Duodenal mucosa (tissue), 2 donors: ENCODE measurements at regions not wholly inside any gene's neighbourhood (a gene's known extent, or its start where the extent isn't known, plus 50 kb on each side); places are given as distances from the start of the nearest gene placed in this dataset.

Experiments
- H3K27ac ChIP-seq: one replicate; pipeline ENCODE4 v1.7.0; 2013; ENCODE audit warnings: low read depth, low read length
- H3K27me3 ChIP-seq, 2 donors: one replicate each; pipeline ENCODE4 v1.7.0; 2013; ENCODE audit warnings: low read length in 2 of 2, control low read depth in 1 of 2; ENCODE audit not compliant: insufficient read depth in 2 of 2, control insufficient read depth in 1 of 2
- H3K36me3 ChIP-seq, 2 donors: one replicate each; pipeline ENCODE4 v1.7.0; 2013; ENCODE audit warnings: low read length in 2 of 2, control low read depth in 1 of 2; ENCODE audit not compliant: insufficient read depth in 2 of 2, control insufficient read depth in 1 of 2
- H3K4me1 ChIP-seq, 2 donors: one replicate each; pipeline ENCODE4 v1.7.0; 2013; ENCODE audit warnings: low read length in 2 of 2, control low read depth in 1 of 2; ENCODE audit not compliant: insufficient read depth in 2 of 2, control insufficient read depth in 1 of 2
- H3K4me3 ChIP-seq, 2 donors: one replicate each; pipeline ENCODE4 v1.7.0; 2013; ENCODE audit warnings: low read length in 2 of 2, low read depth in 1 of 2
- H3K9ac ChIP-seq, 2 donors: one replicate each; pipeline ENCODE4 v1.7.0; 2013; ENCODE audit warnings: low read length in 2 of 2, low read depth in 1 of 2
- H3K9me3 ChIP-seq, 2 donors: one replicate each; pipeline ENCODE4 v1.7.0; 2013; ENCODE audit warnings: low read length in 2 of 2, control low read depth in 1 of 2; ENCODE audit not compliant: control insufficient read depth in 1 of 2

- Histone ChIP-seq H3K9ac (no peak overlapping the region), H3K36me3 (no peaks in the 10 kb centered on the region), H3K9me3 (no peaks in the 10 kb centered on the region), H3K4me3 (no peak overlapping the region), H3K27me3 (no peaks in the 10 kb centered on the region), H3K4me1 (no peaks in the 10 kb centered on the region), H3K27ac (no peak overlapping the region)
Observed at GRCh38 chr5:103827976-103828375, 265.4 kb upstream of the NUDT12 start.

DNA sequence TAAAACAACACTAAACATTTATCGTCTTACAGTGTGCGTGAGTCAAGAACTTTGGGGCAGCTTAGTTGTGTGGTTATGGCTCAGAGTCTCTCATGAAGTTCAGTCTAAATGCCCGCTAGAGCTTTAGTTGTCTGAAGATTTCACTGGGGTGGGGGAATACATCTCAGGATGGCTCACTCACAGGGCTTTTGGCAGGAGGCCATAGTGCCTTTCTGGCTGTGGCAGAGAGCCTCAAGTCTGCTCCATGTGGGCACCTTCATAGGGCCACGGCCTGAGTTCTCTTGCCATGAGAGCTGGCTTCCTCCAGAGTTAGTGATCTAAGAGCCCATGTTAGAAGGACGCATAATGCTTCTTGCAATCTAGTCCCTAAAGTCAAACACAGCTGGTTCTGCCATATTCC lies 258.8 kb upstream of the NUDT12 start:
- no peak overlapping the region for H3K9ac ChIP-seq
- H3K36me3 ChIP-seq, result no peaks in the 10 kb centered on the region
- H3K4me3 ChIP-seq, result no peak overlapping the region
- H3K9me3 ChIP-seq, result peaks cover 0 to 2% of the 10 kb centered on the region in 2 donors
- H3K27ac ChIP-seq, result no peak overlapping the region
- H3K4me1 ChIP-seq, result no peaks in the 10 kb centered on the region
- H3K27me3 ChIP-seq, result no peaks in the 10 kb centered on the region

DNA sequence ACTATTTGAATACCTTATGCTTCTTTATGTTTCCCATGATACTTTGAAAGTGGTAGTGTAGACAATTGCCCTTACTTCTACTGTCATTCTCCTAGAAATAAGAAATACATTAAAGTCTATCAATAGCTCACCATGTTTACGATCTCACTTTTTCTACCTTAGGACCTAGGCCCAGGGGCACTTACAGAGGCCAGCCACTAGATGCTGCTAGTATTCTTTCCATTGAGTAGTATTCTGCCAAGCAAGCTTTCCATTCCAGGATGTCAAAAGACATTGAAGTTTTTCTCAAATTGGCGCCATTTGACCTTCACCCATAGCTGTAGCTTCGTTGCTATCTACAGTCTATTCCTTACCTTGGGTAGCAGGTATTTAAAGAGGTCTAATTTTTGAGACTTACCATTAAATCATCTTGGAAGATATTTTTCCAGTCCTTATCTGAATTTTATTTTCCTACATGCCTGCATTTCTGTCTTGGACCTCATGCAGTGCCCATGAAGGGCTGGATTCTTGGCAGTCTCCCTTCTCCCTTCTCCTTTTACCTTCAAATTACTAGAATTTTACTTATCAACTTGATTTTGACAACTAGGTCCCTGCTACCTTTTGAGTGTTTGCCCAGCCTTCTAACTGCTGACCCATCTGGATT lies 246.0 kb upstream of the NUDT12 start:
- no peaks in the 10 kb centered on the region for H3K27me3 ChIP-seq
- no peaks in the 10 kb centered on the region for H3K9me3 ChIP-seq
- H3K4me1 ChIP-seq, result no peaks in the 10 kb centered on the region
- no peaks in the 10 kb centered on the region for H3K36me3 ChIP-seq
- no peak overlapping the region for H3K9ac ChIP-seq
- no peak overlapping the region for H3K27ac ChIP-seq
- no peak overlapping the region for H3K4me3 ChIP-seq

DNA sequence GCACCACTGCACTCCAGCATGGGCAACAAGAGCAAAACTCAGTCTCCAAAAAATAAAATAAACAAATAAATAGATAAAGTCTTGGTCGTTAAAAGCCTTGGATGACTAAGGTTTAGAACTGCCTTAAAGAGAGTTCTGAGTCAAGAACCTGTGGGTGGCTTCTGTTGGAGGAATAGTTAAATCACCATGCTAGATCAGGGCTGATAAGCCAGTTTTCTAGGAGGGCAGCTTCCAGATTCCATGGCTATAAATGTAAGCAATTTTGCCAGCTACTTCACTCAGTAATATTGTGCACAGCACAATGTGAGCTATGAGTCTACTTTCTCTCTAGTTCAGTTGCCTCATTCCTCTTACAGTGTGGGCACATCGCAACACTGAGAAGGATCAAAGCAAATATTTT lies 242.1 kb upstream of the NUDT12 start:
- no peaks in the 10 kb centered on the region for H3K4me1 ChIP-seq
- no peak overlapping the region for H3K27ac ChIP-seq
- H3K9ac ChIP-seq, result no peak overlapping the region
- H3K9me3 ChIP-seq, result no peaks in the 10 kb centered on the region
- no peaks in the 10 kb centered on the region for H3K36me3 ChIP-seq
- no peak overlapping the region for H3K4me3 ChIP-seq
- H3K27me3 ChIP-seq, result no peaks in the 10 kb centered on the region

DNA sequence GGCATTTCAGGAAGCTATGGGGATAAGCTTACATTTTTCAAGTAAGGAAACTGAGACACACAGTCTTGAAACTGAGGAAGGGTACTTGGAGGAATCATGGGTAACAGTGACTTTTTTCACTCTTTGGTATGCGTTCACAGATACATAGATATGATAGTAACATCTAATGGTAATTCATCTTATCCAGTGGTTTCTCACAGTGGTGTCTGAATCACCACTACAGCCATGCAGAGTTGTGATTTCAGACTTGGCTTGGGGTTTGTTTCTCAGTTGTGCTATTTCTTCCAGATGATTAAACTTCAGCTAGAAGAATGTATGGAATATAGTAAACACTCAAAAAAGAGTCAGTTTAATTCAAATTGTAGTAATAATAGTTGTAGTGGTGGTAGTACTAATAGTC lies 239.1 kb upstream of the NUDT12 start:
- Histone ChIP-seq H3K4me3 (no peak overlapping the region), H3K9me3 (peaks cover 0 to 3% of the 10 kb centered on the region in 2 donors), H3K9ac (no peak overlapping the region)

DNA sequence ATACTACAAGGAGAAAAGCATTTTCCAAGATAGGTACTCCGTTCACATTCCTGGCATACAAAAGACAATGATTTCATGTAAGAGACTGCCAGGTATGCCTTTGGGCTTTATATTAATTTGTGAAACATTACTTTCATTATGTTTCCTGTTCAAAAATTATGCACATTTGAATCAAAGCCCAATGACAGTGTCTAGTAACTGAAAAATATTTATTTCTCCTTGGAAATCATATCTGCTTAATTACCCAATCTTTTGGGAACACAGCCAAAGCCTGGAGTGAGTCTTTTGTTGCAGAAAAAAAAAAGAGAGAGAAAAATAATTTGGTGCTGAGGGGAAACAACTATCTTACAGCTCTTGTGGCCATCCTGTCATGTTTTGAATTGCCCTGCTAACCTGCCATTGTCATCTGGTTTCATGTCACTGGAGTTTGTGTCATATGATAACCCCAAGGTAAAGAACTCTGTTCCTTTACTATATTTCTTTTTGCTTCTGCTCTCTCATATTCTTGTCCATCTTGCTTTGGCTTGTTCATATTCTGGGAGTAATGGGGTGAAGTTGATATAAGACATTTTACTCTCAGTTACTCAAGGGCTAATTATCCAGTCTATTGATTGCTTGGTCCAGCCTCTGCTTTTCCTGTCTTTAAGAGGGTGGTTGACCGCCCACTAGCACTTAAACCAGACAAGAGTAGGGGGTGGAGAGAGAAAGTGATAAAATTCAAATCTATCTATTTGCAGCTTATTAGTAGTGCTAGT lies 238.3 kb upstream of the NUDT12 start:
- Histone ChIP-seq H3K36me3 (no peaks in the 10 kb centered on the region), H3K9me3 (peaks cover 0 to 3% of the 10 kb centered on the region in 2 donors)

More for the DNA sequence above, 239.1 kb upstream of the NUDT12 start:
- Histone ChIP-seq H3K4me1 (no peaks in the 10 kb centered on the region), H3K27me3 (no peaks in the 10 kb centered on the region), H3K27ac (no peak overlapping the region), H3K36me3 (no peaks in the 10 kb centered on the region)

DNA sequence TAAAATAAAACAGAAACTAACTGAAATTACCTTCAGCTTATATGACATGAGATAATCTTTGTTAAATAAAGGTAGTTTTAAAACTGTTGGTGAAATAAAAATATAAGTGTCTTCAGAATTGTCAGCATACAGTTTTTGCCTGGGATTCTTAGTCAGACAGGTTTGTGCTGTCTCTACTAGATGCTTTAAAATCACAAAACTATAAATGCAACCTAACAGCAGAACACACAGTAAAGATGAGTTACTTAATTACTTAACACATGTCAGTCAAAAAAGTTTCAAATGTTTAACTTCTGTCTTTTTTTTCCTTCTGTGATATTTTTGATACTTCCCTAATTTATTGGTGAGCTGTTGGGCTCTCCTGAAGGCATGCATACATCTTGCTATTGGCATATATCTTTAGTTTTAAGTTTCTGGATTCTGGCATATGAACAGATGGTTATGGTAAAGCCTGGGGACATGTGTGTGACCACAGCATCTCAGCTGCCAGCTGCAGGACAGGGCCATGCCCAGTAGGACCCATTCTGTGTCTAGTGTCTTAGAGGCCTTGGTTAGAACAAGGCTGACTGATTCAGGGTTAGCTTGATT lies 231.1 kb upstream of the NUDT12 start:
- Histone ChIP-seq H3K9ac (no peak overlapping the region), H3K4me3 (no peak overlapping the region), H3K9me3 (peaks cover 17 to 29% of the 10 kb centered on the region in 2 donors), H3K4me1 (no peaks in the 10 kb centered on the region), H3K27me3 (no peaks in the 10 kb centered on the region), H3K36me3 (no peaks in the 10 kb centered on the region), H3K27ac (no peak overlapping the region)

More for the DNA sequence above, 238.3 kb upstream of the NUDT12 start:
- no peaks in the 10 kb centered on the region for H3K27me3 ChIP-seq
- no peaks in the 10 kb centered on the region for H3K4me1 ChIP-seq
- no peak overlapping the region for H3K4me3 ChIP-seq
- H3K9ac ChIP-seq, result no peak overlapping the region
- no peak overlapping the region for H3K27ac ChIP-seq

DNA sequence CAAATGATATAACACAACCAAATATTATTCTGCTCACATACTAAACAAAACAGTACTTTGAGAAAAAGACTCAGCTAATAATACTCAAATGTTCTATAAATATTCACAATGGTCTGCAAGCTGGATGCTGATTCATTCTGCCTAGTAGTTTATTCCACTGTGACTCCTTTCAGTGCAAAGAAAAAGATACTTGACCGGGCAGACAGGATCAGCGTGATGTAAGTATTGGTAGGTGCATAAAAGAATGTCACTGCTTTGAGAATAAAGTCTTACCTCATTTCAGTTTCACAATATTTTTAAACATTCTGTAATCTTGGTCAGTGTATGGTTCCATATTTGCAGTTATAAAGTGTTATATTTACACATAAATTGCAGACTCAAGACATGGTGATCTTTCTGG lies 223.0 kb upstream of the NUDT12 start:
- no peak overlapping the region for H3K4me3 ChIP-seq
- H3K27ac ChIP-seq, result no peak overlapping the region
- H3K9me3 ChIP-seq, result peaks cover 0 to 3% of the 10 kb centered on the region in 2 donors
- no peaks in the 10 kb centered on the region for H3K4me1 ChIP-seq
- no peaks in the 10 kb centered on the region for H3K27me3 ChIP-seq
- no peak overlapping the region for H3K9ac ChIP-seq
- no peaks in the 10 kb centered on the region for H3K36me3 ChIP-seq

DNA sequence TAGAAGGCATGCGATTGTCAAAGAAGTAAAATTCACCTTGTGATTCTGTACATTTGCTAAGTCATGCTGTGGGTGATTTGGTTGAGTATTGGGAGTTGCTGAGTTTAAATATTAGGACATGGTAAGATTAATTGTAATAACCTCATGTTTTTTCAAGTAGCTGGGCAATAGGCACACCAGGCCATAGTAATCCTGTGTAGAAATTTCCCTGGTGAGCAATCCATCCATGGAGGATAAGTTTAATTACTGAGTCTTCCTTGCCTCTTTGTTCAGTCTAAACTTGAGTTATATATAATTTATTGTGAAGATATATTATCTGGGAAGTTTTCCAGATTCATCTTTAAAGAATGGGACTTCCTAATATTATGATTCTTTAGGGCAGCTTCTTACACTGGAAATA lies 221.1 kb upstream of the NUDT12 start:
- no peaks in the 10 kb centered on the region for H3K27me3 ChIP-seq
- H3K9me3 ChIP-seq, result no peaks in the 10 kb centered on the region
- H3K9ac ChIP-seq, result no peak overlapping the region
- H3K4me3 ChIP-seq, result no peak overlapping the region
- H3K4me1 ChIP-seq, result no peaks in the 10 kb centered on the region
- H3K27ac ChIP-seq, result no peak overlapping the region
- H3K36me3 ChIP-seq, result no peaks in the 10 kb centered on the region

DNA sequence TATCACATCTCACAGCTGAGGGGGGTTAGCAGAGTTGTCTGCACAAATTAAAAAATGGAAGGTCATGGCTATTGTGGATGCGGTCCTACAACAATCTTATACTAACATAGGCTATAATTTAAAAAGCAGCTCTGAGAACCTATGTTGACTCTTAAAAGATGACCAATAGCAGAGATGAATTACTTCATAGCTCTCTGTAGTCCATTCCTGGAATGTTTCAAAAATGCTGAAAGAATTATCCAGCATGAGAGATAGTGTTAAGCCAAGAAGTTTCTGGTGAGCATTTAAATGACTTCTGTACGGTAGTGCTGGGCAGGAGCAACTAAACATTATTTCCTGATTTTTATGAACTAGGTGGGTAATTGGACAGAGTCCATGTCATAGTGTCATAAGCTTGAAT lies 218.2 kb upstream of the NUDT12 start:
- Histone ChIP-seq H3K4me3 (no peak overlapping the region), H3K9ac (no peak overlapping the region), H3K4me1 (no peaks in the 10 kb centered on the region)

More for the DNA sequence above, 218.2 kb upstream of the NUDT12 start:
- peaks cover 0 to 5% of the 10 kb centered on the region in 2 donors for H3K9me3 ChIP-seq
- no peaks in the 10 kb centered on the region for H3K27me3 ChIP-seq
- H3K27ac ChIP-seq, result no peak overlapping the region
- no peaks in the 10 kb centered on the region for H3K36me3 ChIP-seq
